IMR-90 (cell line): ENCODE measurements at regions not wholly inside any gene's neighbourhood (a gene's known extent, or its start where the extent isn't known, plus 50 kb on each side); places are given as distances from the start of the nearest gene placed in this dataset.

Experiments
- ATAC-seq: fragments of 200-7000 bp; cut with Tn5 transposase; 2 replicates; pipeline ENCODE4 v1.9.1; 2020; ENCODE audit warnings: low read depth, mild to moderate bottlenecking, moderate library complexity
- BruUV-seq: library from RNA; stranded (reverse); fragments of 400-500 nt; replicated peaks from 2 replicates; lab custom pipeline; 2021; lab: Mats Ljungman, UMichigan
- CTCF ChIA-PET: fragments of 300-600 bp; formaldehyde crosslinking; extraction: SDS; loops from one replicate; lab custom pipeline; 2021; ENCODE audit warnings: antibody characterized with exemption; lab: Yijun Ruan, JAX
- POLR2A ChIA-PET: fragments of 300-600 bp; sonication (Branson Sonifier 250); formaldehyde crosslinking; loops from one replicate; lab custom pipeline; 2022; ENCODE audit warnings: antibody characterized with exemption; ENCODE audit not compliant: unreplicated experiment; lab: Charles Lee
- DNase-seq: peaks from one replicate; pipeline ENCODE4 v3.0.0; 2013
- H2AFZ ChIP-seq: replicated peaks from 2 replicates; pipeline ENCODE3; 2013; ENCODE audit warnings: low read length, mild to moderate bottlenecking; ENCODE audit not compliant: poor library complexity
- H2AK5ac ChIP-seq: 2 replicates; pipeline ENCODE4 v1.6.1; 2013; ENCODE audit warnings: low read depth, low read length, inconsistent platforms
- H2AK9ac ChIP-seq: replicated peaks from 2 replicates; pipeline ENCODE3; 2013; ENCODE audit warnings: mild to moderate bottlenecking, low read depth, low read length, moderate library complexity; ENCODE audit not compliant: poor library complexity
- H2BK120ac ChIP-seq: 2 replicates; pipeline ENCODE4 v1.6.1; 2013; ENCODE audit warnings: low read depth, low read length, inconsistent platforms
- H2BK15ac ChIP-seq: 3 replicates; pipeline ENCODE4 v1.6.1; 2013; ENCODE audit warnings: low read depth, low read length, inconsistent platforms
- H2BK20ac ChIP-seq: 2 replicates; pipeline ENCODE4 v1.6.1; 2013; ENCODE audit warnings: low read depth, mild to moderate bottlenecking, inconsistent platforms, low read length, moderate library complexity
- H2BK5ac ChIP-seq: 2 replicates; pipeline ENCODE4 v1.6.1; 2013; ENCODE audit warnings: mild to moderate bottlenecking, low read depth, low read length, inconsistent platforms; ENCODE audit not compliant: poor library complexity, severe bottlenecking
- H3K14ac ChIP-seq: replicated peaks from 2 replicates; pipeline ENCODE4 v1.6.1; 2013; ENCODE audit warnings: low read depth, low read length, inconsistent platforms
- H3K18ac ChIP-seq: 2 replicates; pipeline ENCODE4 v1.6.1; 2013; ENCODE audit warnings: low read depth, low read length, control low read depth
- H3K23ac ChIP-seq: 2 replicates; pipeline ENCODE4 v1.6.1; 2013; ENCODE audit warnings: low read depth, low read length, inconsistent platforms
- H3K27ac ChIP-seq: 2 replicates; pipeline ENCODE4 v1.5.1; 2013; ENCODE audit warnings: mild to moderate bottlenecking, control low read depth, low read length; ENCODE audit not compliant: insufficient read depth
- H3K27me3 ChIP-seq: 2 replicates; pipeline ENCODE4 v1.6.1; 2013; ENCODE audit warnings: low read length; ENCODE audit not compliant: control insufficient read depth, insufficient read depth
- H3K36me3 ChIP-seq: 2 replicates; pipeline ENCODE4 v1.6.1; 2013; ENCODE audit warnings: low read length, mixed read lengths; ENCODE audit not compliant: control insufficient read depth, insufficient read depth
- H3K4ac ChIP-seq: 2 replicates; pipeline ENCODE4 v1.6.1; 2013; ENCODE audit warnings: low read depth, low read length, inconsistent platforms
- H3K4me1 ChIP-seq: 2 replicates; pipeline ENCODE4 v1.6.1; 2013; ENCODE audit warnings: low read length, mixed read lengths; ENCODE audit not compliant: control insufficient read depth, insufficient read depth
- H3K4me2 ChIP-seq: 2 replicates; pipeline ENCODE4 v1.6.1; 2013; ENCODE audit warnings: low read depth, mild to moderate bottlenecking, control low read depth, low read length, moderate library complexity
- H3K4me3 ChIP-seq: 2 replicates; pipeline ENCODE4 v1.5.1; 2013; ENCODE audit warnings: low read depth, mild to moderate bottlenecking, control low read depth, low read length, moderate library complexity; ENCODE audit not compliant: insufficient read depth
- H3K56ac ChIP-seq: 2 replicates; pipeline ENCODE4 v1.6.1; 2013; ENCODE audit warnings: low read length, inconsistent platforms; ENCODE audit not compliant: insufficient read depth; ENCODE audit errors: extremely low read depth
- H3K79me1 ChIP-seq, 2 experiments: 2 replicates each; pipeline ENCODE4 v1.6.1; 2013; ENCODE audit warnings: low read length in 2 of 2, inconsistent platforms in 1 of 2, low read depth in 1 of 2
- H3K9ac ChIP-seq: 2 replicates; pipeline ENCODE4 v1.6.1; 2013; ENCODE audit warnings: low read depth, low read length, control low read depth
- H3K9me1 ChIP-seq: 2 replicates; pipeline ENCODE4 v1.6.1; 2013; ENCODE audit warnings: low read length, inconsistent platforms; ENCODE audit not compliant: insufficient read depth
- H3K9me3 ChIP-seq: 2 replicates; pipeline ENCODE4 v1.6.1; 2013; ENCODE audit warnings: low read length; ENCODE audit not compliant: control insufficient read depth, insufficient read depth
- H4K20me1 ChIP-seq: 2 replicates; pipeline ENCODE4 v1.6.1; 2013; ENCODE audit warnings: low read length, inconsistent platforms; ENCODE audit not compliant: insufficient read depth
- H4K5ac ChIP-seq: 2 replicates; pipeline ENCODE4 v1.6.1; 2013; ENCODE audit warnings: mild to moderate bottlenecking, low read depth, low read length, control low read depth
- H4K8ac ChIP-seq, 2 experiments: 2 replicates each; pipeline ENCODE4 v1.6.1; 2013; ENCODE audit warnings: low read depth in 2 of 2, low read length in 2 of 2, control low read depth in 1 of 2, inconsistent platforms in 1 of 2
- H4K91ac ChIP-seq: 2 replicates; pipeline ENCODE4 v1.6.1; 2013; ENCODE audit warnings: low read depth, low read length, inconsistent platforms; ENCODE audit not compliant: insufficient read depth
- POLR2A ChIP-seq: IDR thresholded peaks from 2 replicates; pipeline ENCODE4 v1.6.1; 2012; ENCODE audit warnings: mild to moderate bottlenecking, low read depth, low read length
- RCOR1 ChIP-seq: IDR thresholded peaks from 2 replicates; pipeline ENCODE4 v1.6.1; 2012; ENCODE audit warnings: mild to moderate bottlenecking, low read length, improper control_type of control experiment; ENCODE audit not compliant: insufficient replicate concordance
- RFX5 ChIP-seq: IDR thresholded peaks from 2 replicates; pipeline ENCODE4 v1.8.0; 2012; ENCODE audit warnings: low read depth, mild to moderate bottlenecking, low read length, moderate library complexity
- WGBS, 2 experiments: methylation state at CpG; one replicate each; pipeline versions ENCODE4 v1.1.5 to v1.1.7; 2013; ENCODE audit warnings: missing lambda C conversion rate in 2 of 2; ENCODE audit not compliant: insufficient read length in 1 of 2; ENCODE audit errors: extremely low coverage in 2 of 2; 5-methylcytosine and 5-hydroxymethylcytosine counted together
- dilution Hi-C: fragments of 300-500 bp; cut with HindIII; formaldehyde crosslinking; loops from one replicate; pipeline ENCODE4 v1.14.3; 2018; ENCODE audit warnings: low sequenced_read_pairs; ENCODE audit not compliant: unreplicated experiment
- in situ Hi-C: fragments of 300-500 bp; cut with MboI; formaldehyde crosslinking; loops from 3 replicates; pipeline ENCODE4 v1.14.3; 2019; ENCODE audit warnings: low sequenced_read_pairs, inconsistent platforms, mixed read lengths
- intact Hi-C: fragments of 100-400 bp; cut with micrococcal nuclease; formaldehyde crosslinking; loops from 2 replicates; pipeline ENCODE4 v1.10.0; 2022
- TF ChIP-seq, protein P1 (sequence below): fragments of 150-350 bp; IDR thresholded peaks from 2 replicates; pipeline ENCODE4 v1.6.1; 2017; ENCODE audit warnings: mild to moderate bottlenecking, antibody characterized with exemption, low read length, low read depth
- TF ChIP-seq, protein P2 (sequence below): fragments of 150-350 bp; IDR thresholded peaks from 2 replicates; pipeline ENCODE4 v1.6.1; 2016; ENCODE audit warnings: low read depth, mild to moderate bottlenecking, low read length, moderate library complexity, borderline replicate concordance

DNA sequence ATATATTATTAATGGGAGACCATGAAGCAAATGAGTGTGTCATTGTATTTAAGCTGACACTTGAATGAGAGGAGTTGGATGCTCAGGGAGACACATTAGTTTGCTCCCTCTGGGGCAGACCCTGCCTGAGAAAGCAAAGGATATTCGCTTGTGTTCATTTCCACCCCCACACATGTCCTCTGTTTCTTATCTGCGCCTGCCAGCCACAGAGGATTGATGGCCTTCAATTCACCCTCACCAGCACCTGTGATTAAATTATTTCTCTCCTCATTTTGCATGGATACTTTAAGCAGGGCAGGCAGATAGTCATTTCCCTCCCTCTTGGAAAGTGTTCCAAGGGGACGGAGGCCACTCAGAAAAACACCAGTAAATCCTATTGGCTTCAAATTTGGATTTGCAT lies 185.2 kb upstream of the GMDS start:
- Histone ChIP-seq H4K20me1 (no peaks in the 10 kb centered on the region), H2AK5ac (0 out of 2 replicates have a peak overlapping the region, but pooled peaks have one; percentile 66), H2BK15ac (peak overlapping the region; percentile 82; the same call in 2 of the 3 replicates), H2BK20ac (peak overlapping the region; percentile 97), H3K56ac (no peak overlapping the region), H3K9me3 (no peaks in the 10 kb centered on the region), H3K79me1 (no peaks in the 10 kb centered on the region), H3K4me1 (peaks cover 24% of the 10 kb centered on the region), H2BK5ac (no peak overlapping the region), H4K8ac (peak overlapping the region in 1 of 2 experiments; percentile 45; a peak in 1 of 4 replicates), H3K4me3 (no peak overlapping the region), H3K36me3 (no peaks in the 10 kb centered on the region), H4K91ac (peak overlapping the region; percentile 90), H3K27ac (no peak overlapping the region), H4K5ac (no peak overlapping the region), H2AK9ac (no peak overlapping the region), H3K14ac (peak overlapping the region; percentile 86; the same call in 1 of the 2 replicates), H3K4me2 (no peak overlapping the region), H3K9me1 (peaks cover 30% of the 10 kb centered on the region), H3K18ac (peak overlapping the region; percentile 21; the same call in 1 of the 2 replicates), H3K9ac (no peak overlapping the region), H3K4ac (peak overlapping the region; percentile 86), H3K27me3 (no peaks in the 10 kb centered on the region), H2BK120ac (peak overlapping the region; percentile 88), H2AFZ (no peak overlapping the region), H3K23ac (no peak overlapping the region)
- dilution Hi-C loops (no loop called here), in situ Hi-C loops (no loop called here), intact Hi-C loops (no loop called here)
- POLR2A ChIA-PET: no interaction called here
- DNase-seq: no peak
- CTCF ChIA-PET: no interaction called here
- no peak for TF ChIP-seq RFX5
- TF ChIP-seq, protein P1, sequence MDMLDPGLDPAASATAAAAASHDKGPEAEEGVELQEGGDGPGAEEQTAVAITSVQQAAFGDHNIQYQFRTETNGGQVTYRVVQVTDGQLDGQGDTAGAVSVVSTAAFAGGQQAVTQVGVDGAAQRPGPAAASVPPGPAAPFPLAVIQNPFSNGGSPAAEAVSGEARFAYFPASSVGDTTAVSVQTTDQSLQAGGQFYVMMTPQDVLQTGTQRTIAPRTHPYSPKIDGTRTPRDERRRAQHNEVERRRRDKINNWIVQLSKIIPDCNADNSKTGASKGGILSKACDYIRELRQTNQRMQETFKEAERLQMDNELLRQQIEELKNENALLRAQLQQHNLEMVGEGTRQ: no peak
- no peak for TF ChIP-seq POLR2A
- no peak for TF ChIP-seq RCOR1
- TF ChIP-seq, protein P2, sequence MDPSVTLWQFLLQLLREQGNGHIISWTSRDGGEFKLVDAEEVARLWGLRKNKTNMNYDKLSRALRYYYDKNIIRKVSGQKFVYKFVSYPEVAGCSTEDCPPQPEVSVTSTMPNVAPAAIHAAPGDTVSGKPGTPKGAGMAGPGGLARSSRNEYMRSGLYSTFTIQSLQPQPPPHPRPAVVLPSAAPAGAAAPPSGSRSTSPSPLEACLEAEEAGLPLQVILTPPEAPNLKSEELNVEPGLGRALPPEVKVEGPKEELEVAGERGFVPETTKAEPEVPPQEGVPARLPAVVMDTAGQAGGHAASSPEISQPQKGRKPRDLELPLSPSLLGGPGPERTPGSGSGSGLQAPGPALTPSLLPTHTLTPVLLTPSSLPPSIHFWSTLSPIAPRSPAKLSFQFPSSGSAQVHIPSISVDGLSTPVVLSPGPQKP: no peak
- BruUV-seq: no TSS peak
- 82% methylated on average over 2 of the region's 3 CpGs; no CpG with 5 or more reads in 1 of the 2 experiments for WGBS, 2 experiments
- no peak for ATAC-seq
